ENCODE measurements at regions not wholly inside any gene's neighbourhood (a gene's known extent, or its start where the extent isn't known, plus 50 kb on each side); places are given as distances from the start of the nearest gene placed in this dataset.

GRCh38 chr2:67255933-67256615 is 141.1 kb upstream of the ETAA1 start:
- no peak for TF ChIP-seq CTCF (IDR thresholded peaks at IDR 0.05)
- no peak for TF ChIP-seq POLR2A (IDR thresholded peaks at IDR 0.05; ENCODE audit: low read depth)
- no peak for TF ChIP-seq EP300 (IDR thresholded peaks at IDR 0.05)

Measured in esophagus muscularis mucosa (tissue), 4 donors.